ENCODE measurements at regions not wholly inside any gene's neighbourhood (a gene's known extent, or its start where the extent isn't known, plus 50 kb on each side); places are given as distances from the start of the nearest gene placed in this dataset.

- DNase-seq (ENCODE audit: low spot score): no peak
- intact Hi-C loops (cut with DNase I): no loop called here
Observed at GRCh38 chr12:66836623-66837310, 157.9 kb upstream of the GRIP1 start.

GRCh38 chr12:66837311-66837627, 158.4 kb upstream of the GRIP1 start:
- no peak for DNase-seq (ENCODE audit: low spot score)
- intact Hi-C loops (cut with DNase I): no loop called here

- no peak for DNase-seq (ENCODE audit: low spot score)
- intact Hi-C loops (cut with DNase I): no loop called here
Observed at GRCh38 chr12:66838366-66838765, 159.5 kb upstream of the GRIP1 start.

- no peak for DNase-seq (ENCODE audit: low spot score)
- intact Hi-C loops (cut with DNase I): no loop called here
Observed at GRCh38 chr12:66848967-66849366, 170.1 kb upstream of the GRIP1 start.

GRCh38 chr12:66851134-66851533, 172.3 kb upstream of the GRIP1 start:
- DNase-seq (ENCODE audit: low spot score): no peak
- intact Hi-C loops (cut with DNase I): no loop called here

DNA sequence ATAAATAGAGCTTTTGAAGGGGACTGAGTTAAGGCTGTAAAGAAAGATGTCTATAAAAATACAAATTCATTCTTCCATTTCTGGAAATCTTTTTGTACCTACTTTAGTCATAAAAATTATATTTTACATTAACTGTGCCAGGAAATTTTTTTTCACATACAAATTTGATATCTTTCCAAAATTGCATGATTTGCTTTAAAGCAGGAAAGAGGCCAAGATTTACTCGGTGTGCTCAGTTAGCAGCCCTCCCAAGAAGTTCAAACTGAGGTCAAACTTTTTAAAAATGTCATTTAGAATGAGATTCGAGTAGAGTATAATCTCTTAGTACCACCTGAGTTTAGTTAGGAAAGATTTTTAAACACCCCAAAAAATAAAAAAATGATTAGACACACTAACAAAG, 173.2 kb upstream of the GRIP1 start:
- intact Hi-C loops (cut with DNase I): no loop called here
- no peak for DNase-seq (ENCODE audit: low spot score)

DNA sequence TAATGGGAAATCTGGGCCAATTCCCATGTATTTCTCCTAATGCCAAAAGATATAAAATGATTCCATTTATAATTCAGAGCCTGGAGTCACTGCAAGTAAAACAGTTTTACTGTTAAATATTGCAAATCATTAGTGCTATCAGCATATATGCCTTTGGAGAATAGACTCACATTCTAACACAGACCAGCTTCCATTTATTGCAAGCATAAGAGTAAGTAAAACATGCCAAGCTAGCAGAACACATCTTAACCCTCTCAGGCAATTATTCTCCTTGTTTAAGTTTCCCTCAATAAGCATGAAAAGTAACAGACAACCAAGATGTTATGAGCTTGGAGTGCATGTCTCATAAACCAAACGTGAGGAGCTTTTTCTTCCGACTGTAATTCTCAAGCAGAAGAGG, 173.9 kb upstream of the GRIP1 start:
- intact Hi-C loops (cut with DNase I): no loop called here
- DNase-seq (ENCODE audit: low spot score): no peak

GRCh38 chr12:66859751-66860440, 181.0 kb upstream of the GRIP1 start:
- intact Hi-C loops (cut with DNase I): no loop called here

DNA sequence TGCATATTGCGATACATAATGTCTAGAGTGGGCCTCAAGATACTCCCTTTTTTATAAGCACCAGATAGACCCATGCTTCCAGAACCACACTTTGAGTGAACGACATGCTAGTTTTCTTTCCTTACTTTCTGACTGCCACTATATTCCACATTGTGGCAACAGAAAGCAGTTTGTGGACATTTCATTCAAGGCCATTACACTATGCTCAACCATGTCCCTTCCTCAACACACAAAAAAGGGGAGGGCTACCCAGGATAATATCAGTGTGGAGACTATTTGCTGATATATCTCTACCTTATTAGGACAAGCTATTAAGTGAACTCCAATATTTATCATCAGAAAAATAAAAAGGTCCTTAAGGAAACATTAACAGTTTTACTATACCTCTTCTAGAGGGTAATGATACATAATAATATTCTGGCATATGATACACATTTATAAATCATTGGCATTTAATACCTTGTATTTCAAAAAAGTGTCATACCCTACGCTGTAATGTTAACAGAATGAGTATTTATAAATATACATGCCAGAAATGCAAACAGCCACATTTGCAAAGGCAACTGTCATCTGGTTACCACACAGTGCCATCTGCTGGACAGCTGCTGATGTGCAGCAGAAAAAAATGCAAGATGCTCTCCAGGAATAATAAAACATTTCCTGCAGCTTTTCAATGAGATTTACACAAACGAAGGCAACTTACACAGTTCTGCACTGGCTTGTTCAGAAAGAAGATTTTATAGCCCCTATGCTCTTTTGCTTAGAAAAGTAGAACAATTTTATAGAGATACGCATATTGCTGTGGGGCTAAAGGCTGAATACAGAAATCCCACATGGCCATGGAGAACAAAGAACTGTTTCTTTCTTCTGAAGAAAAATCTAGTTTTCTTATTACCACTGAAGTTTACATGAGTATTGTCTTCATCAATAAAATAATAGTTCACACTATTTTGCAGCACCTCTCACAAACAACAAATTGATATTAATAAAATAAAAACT, 182.2 kb upstream of the GRIP1 start:
- peak; percentile 79 for DNase-seq (ENCODE audit: low spot score)
- intact Hi-C loops (cut with DNase I): no loop called here

More at GRCh38 chr12:66859751-66860440, 181.0 kb upstream of the GRIP1 start:
- no peak for DNase-seq (ENCODE audit: low spot score)

DNA sequence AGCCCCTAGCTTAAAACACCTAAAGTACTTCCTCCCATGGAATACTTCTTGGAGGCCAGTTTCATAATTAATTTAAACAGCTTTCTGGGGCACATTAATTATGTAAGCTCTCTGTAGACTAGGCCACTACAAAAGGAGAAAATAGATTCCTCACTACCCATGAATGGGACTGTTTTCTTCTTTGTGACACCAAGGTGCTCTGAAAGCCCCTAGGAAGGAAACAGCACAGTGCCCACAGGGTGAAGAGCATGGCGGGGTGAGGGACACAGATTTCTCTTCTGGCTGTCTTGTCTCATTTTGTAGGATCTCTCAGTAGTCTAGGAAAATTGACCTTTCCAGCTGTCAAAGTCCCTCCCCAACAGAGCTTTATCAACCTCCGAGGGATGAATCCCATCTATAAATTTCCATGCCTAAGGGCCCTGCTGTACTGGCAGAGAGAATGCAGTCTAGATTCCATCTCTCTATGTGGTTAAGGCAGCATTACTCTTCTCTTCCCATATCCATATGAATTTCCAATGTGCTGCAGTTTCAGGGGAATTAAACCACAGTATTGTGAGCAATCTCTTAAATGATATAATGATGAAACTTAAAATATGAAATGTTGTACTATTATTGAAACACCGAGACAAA, 183.6 kb upstream of the GRIP1 start:
- intact Hi-C loops (cut with DNase I): no loop called here
- no peak for DNase-seq (ENCODE audit: low spot score)

DNA sequence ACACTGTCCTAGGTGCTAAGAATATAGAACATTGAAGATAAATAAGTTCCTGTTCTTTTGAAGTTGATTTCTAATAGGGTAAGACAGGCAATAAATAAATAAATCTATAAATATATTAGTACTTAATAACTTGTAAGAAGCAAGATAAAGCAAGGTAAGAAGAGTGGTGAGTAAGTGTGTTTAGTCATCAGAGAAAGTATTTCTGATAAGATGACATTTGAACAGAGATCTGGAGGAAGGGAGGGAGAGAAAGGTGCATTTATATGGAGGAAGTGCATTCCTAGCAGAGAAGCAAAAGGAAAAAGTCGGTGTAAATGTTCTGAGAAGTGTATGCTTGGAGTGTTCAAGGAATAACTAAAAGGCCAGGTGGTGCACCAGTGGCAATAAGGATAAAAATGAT, 184.4 kb upstream of the GRIP1 start:
- DNase-seq (ENCODE audit: low spot score): no peak
- intact Hi-C loops (cut with DNase I): no loop called here

GRCh38 chr12:66877925-66878324, 199.0 kb upstream of the GRIP1 start:
- DNase-seq (ENCODE audit: low spot score): no peak
- intact Hi-C loops (cut with DNase I): no loop called here

- intact Hi-C loops (cut with DNase I): no loop called here
- DNase-seq (ENCODE audit: low spot score): no peak
Observed at GRCh38 chr12:66879409-66879808, 200.5 kb upstream of the GRIP1 start.

DNA sequence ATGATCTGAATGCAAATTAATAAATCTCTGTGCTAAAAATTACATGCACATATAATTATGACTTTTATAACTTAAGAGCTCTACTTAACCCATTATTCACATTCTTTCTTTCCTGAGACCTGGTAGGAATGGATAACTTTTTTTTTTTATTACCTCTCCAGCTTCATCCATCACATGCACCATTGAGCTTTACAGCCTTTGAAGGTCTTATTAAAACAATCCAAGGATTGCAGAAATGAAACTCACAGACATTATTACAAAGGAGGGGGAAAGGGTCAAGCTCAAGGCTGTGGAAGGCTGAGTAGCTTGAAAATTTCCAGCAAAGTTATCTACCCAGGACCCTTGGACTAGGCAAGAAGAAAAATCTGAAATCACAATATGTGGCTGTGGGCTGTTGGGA, 202.5 kb upstream of the GRIP1 start:
- DNase-seq (ENCODE audit: low spot score): no peak
- intact Hi-C loops (cut with DNase I): no loop called here

DNA sequence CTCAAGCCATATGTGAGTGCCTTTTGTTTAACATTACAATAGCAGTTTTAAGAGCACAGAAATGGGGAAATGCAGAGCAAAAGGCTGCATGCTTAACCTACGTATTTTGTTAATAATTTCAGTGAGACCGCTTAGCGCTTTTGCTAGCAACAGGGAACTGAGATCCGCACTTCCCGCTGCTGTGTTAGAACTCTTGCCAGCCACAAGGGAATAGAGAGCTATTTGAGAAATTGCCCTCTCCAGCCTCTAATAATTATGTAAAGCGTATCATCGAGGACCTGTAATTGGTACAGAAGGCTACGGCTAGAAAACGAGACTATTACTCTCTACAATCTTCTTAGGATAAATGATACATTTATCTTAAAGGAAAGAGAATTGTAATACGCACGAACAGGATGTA, 205.2 kb upstream of the GRIP1 start:
- no peak for DNase-seq (ENCODE audit: low spot score)
- intact Hi-C loops (cut with DNase I): no loop called here

DNA sequence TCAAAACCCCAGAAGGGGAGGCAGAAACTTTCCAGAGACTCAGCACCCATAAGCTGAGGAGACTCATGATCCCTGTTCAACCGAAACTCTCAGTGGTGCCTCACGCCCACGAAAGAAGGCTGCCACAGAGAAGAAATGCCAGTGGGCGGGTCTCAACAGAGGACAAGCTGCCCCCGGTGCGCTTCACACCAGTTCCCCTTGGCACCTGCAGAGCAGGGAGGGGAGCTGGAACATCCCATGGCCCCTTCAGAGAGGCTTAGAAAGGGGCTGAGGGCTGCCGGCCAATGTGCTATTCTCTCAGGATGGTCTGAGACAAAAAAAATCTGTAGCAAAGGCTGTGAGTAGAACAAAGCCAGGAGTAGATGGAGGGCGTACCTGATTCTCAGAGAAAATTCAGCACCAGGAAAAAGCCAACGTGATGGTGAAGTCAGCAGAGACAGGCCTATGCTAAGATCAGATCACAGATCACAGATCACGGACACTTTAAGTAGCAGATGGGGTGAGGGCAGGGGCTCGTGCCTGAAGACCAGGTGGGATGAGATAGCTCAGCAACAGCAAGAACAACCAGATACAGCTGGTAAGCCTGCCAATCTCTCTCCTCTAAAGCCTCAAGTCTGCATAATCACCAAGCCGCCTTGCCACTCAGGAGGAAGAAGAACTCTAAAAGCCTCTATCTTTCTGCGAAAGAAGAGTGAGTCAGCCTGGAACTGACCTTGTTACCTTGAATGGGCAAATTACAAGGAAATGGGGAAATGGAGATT, 206.4 kb upstream of the GRIP1 start:
- DNase-seq (ENCODE audit: low spot score): no peak
- intact Hi-C loops (cut with DNase I): no loop called here

- DNase-seq (ENCODE audit: low spot score): no peak
- intact Hi-C loops (cut with DNase I): loop anchor here in 1 of 2 donors (1.0 kb wide), 1 partner anchor 24 kb away; no protein-coding TSS in a partner anchor
Observed at GRCh38 chr12:66896797-66897196, 217.9 kb upstream of the GRIP1 start.

- intact Hi-C loops (cut with DNase I): no loop called here
- DNase-seq (ENCODE audit: low spot score): no peak
Observed at GRCh38 chr12:66898700-66899469, 220.0 kb upstream of the GRIP1 start.

Data from posterior vena cava (tissue), 2 donors.